Stimulated activated effector memory CD8-positive, alpha-beta T cell treated with anti-CD3 and anti-CD28 coated beads, Interleukin-12 subunit alpha, Interleukin-12 subunit beta, amount 100 ng/mL, for 72 hours (primary cell): ENCODE measurements at regions not wholly inside any gene's neighbourhood (a gene's known extent, or its start where the extent isn't known, plus 50 kb on each side); places are given as distances from the start of the nearest gene placed in this dataset.
"Not testable (repeated sequence)": the region's sequence is repeated elsewhere in the genome, so short reads cannot be mapped to it uniquely, and the experiment has no call there.

Source experiments
- ATAC-seq: fragments of 150-1000 bp; cut with Tn5 transposase; 2 replicates; pipeline ENCODE4 v1.10.0; 2021
- DNase-seq, 2 donors: peaks; one replicate each; pipeline ENCODE4 v3.0.0; 2021 to 2022; ENCODE audit warnings: low spot score in 2 of 2
- H3K27ac Mint-ChIP-seq: one replicate; pipeline ENCODE4 v1.8.0; 2022; ENCODE audit warnings: mild to moderate bottlenecking, mixed read lengths
- H3K36me3 Mint-ChIP-seq: one replicate; pipeline ENCODE4 v1.8.0; 2022; ENCODE audit warnings: mild to moderate bottlenecking, mixed read lengths
- H3K4me1 Mint-ChIP-seq: one replicate; pipeline ENCODE4 v1.8.0; 2022; ENCODE audit warnings: mixed read lengths
- H3K4me3 Mint-ChIP-seq: one replicate; pipeline ENCODE4 v1.8.0; 2022; ENCODE audit warnings: mild to moderate bottlenecking, mixed read lengths
- H3K9me3 Mint-ChIP-seq: one replicate; pipeline ENCODE4 v1.8.0; 2022; ENCODE audit warnings: mixed read lengths

- ATAC-seq (no peak), DNase-seq (no peak)
- H3K4me1 Mint-ChIP-seq, result no peaks in the 10 kb centered on the region
- H3K9me3 Mint-ChIP-seq, result no peaks in the 10 kb centered on the region
- no peak overlapping the region for H3K4me3 Mint-ChIP-seq
- H3K27ac Mint-ChIP-seq, result no peak overlapping the region
- H3K36me3 Mint-ChIP-seq, result no peaks in the 10 kb centered on the region
Measured at GRCh38 chr4:18128241-18128640, 106.7 kb upstream of the LCORL start.

- Mint-ChIP-seq H3K4me1 (no peaks in the 10 kb centered on the region), H3K4me3 (no peak overlapping the region), H3K27ac (no peak overlapping the region), H3K9me3 (no peaks in the 10 kb centered on the region), H3K36me3 (no peaks in the 10 kb centered on the region)
- DNase-seq, result no peak
- ATAC-seq, result no peak
Measured at GRCh38 chr4:18127030-18127429, 105.5 kb upstream of the LCORL start.

- no peaks in the 10 kb centered on the region for H3K9me3 Mint-ChIP-seq
- no peak overlapping the region for H3K4me3 Mint-ChIP-seq
- DNase-seq (no peak), ATAC-seq (no peak)
- no peaks in the 10 kb centered on the region for H3K36me3 Mint-ChIP-seq
- no peaks in the 10 kb centered on the region for H3K4me1 Mint-ChIP-seq
- H3K27ac Mint-ChIP-seq, result no peak overlapping the region
Measured at GRCh38 chr4:18113710-18114331, 92.3 kb upstream of the LCORL start.

GRCh38 chr4:18111081-18111480, 89.5 kb upstream of the LCORL start:
- no peak overlapping the region for H3K4me3 Mint-ChIP-seq
- DNase-seq (no peak), ATAC-seq (no peak)
- no peaks in the 10 kb centered on the region for H3K4me1 Mint-ChIP-seq
- no peak overlapping the region for H3K27ac Mint-ChIP-seq
- H3K9me3 Mint-ChIP-seq, result no peaks in the 10 kb centered on the region
- H3K36me3 Mint-ChIP-seq, result no peaks in the 10 kb centered on the region

GRCh38 chr4:18110099-18110498, 88.5 kb upstream of the LCORL start:
- Mint-ChIP-seq H3K9me3 (no peaks in the 10 kb centered on the region), H3K27ac (no peak overlapping the region), H3K36me3 (no peaks in the 10 kb centered on the region), H3K4me3 (no peak overlapping the region), H3K4me1 (no peaks in the 10 kb centered on the region)
- no peak for ATAC-seq
- no peak for DNase-seq

GRCh38 chr4:18109676-18110075, 88.1 kb upstream of the LCORL start:
- Mint-ChIP-seq H3K9me3 (no peaks in the 10 kb centered on the region), H3K36me3 (no peaks in the 10 kb centered on the region), H3K4me1 (no peaks in the 10 kb centered on the region), H3K27ac (no peak overlapping the region), H3K4me3 (no peak overlapping the region)
- DNase-seq, result no peak
- no peak for ATAC-seq

GRCh38 chr4:18107848-18108528, 86.4 kb upstream of the LCORL start:
- ATAC-seq, H3K4me3 Mint-ChIP-seq, DNase-seq, H3K9me3 Mint-ChIP-seq, H3K4me1 Mint-ChIP-seq, H3K36me3 Mint-ChIP-seq, H3K27ac Mint-ChIP-seq: not testable (repeated sequence)

GRCh38 chr4:18106620-18107019, 85.1 kb upstream of the LCORL start:
- Mint-ChIP-seq H3K9me3 (no peaks in the 10 kb centered on the region), H3K27ac (no peak overlapping the region), H3K4me3 (no peak overlapping the region), H3K36me3 (no peaks in the 10 kb centered on the region), H3K4me1 (no peaks in the 10 kb centered on the region)
- ATAC-seq (no peak), DNase-seq (no peak)

- ATAC-seq (no peak), DNase-seq (no peak)
- H3K4me3 Mint-ChIP-seq, result no peak overlapping the region
- no peak overlapping the region for H3K27ac Mint-ChIP-seq
- no peaks in the 10 kb centered on the region for H3K4me1 Mint-ChIP-seq
- no peaks in the 10 kb centered on the region for H3K36me3 Mint-ChIP-seq
- no peaks in the 10 kb centered on the region for H3K9me3 Mint-ChIP-seq
Measured at GRCh38 chr4:18105030-18106011, 83.8 kb upstream of the LCORL start.

GRCh38 chr4:18103876-18104605, 82.5 kb upstream of the LCORL start:
- no peak for DNase-seq
- no peak for ATAC-seq
- Mint-ChIP-seq H3K4me3 (no peak overlapping the region), H3K4me1 (no peaks in the 10 kb centered on the region), H3K27ac (no peak overlapping the region), H3K9me3 (no peaks in the 10 kb centered on the region), H3K36me3 (no peaks in the 10 kb centered on the region)

GRCh38 chr4:18100657-18101056, 79.1 kb upstream of the LCORL start:
- H3K27ac Mint-ChIP-seq, result no peak overlapping the region
- H3K36me3 Mint-ChIP-seq, result no peaks in the 10 kb centered on the region
- H3K4me1 Mint-ChIP-seq, result no peaks in the 10 kb centered on the region
- ATAC-seq (no peak), DNase-seq (no peak)
- no peak overlapping the region for H3K4me3 Mint-ChIP-seq
- H3K9me3 Mint-ChIP-seq, result no peaks in the 10 kb centered on the region

- H3K4me3 Mint-ChIP-seq, H3K9me3 Mint-ChIP-seq, H3K4me1 Mint-ChIP-seq, H3K27ac Mint-ChIP-seq, H3K36me3 Mint-ChIP-seq, DNase-seq, ATAC-seq: not testable (repeated sequence)
Measured at GRCh38 chr4:18090447-18090846, 68.9 kb upstream of the LCORL start.

- DNase-seq (no peak), ATAC-seq (no peak)
- Mint-ChIP-seq H3K36me3 (no peaks in the 10 kb centered on the region), H3K4me3 (no peak overlapping the region), H3K27ac (no peak overlapping the region), H3K4me1 (no peaks in the 10 kb centered on the region), H3K9me3 (peaks cover 6% of the 10 kb centered on the region)
Measured at GRCh38 chr4:18082236-18082635, 60.7 kb upstream of the LCORL start.

- Mint-ChIP-seq H3K9me3 (peaks cover 2% of the 10 kb centered on the region), H3K4me3 (no peak overlapping the region), H3K4me1 (no peaks in the 10 kb centered on the region), H3K27ac (no peak overlapping the region), H3K36me3 (no peaks in the 10 kb centered on the region)
- no peak for DNase-seq
- no peak for ATAC-seq
Measured at GRCh38 chr4:18081708-18082107, 60.2 kb upstream of the LCORL start.

- H3K36me3 Mint-ChIP-seq, result no peaks in the 10 kb centered on the region
- peaks cover 5% of the 10 kb centered on the region for H3K4me1 Mint-ChIP-seq
- H3K4me3 Mint-ChIP-seq, result no peak overlapping the region
- peaks cover 2% of the 10 kb centered on the region for H3K9me3 Mint-ChIP-seq
- no peak for ATAC-seq
- no peak overlapping the region for H3K27ac Mint-ChIP-seq
- no peak for DNase-seq
Measured at GRCh38 chr4:18077808-18078207, 56.3 kb upstream of the LCORL start.
